Stimulated activated CD8-positive, alpha-beta memory T cell treated with anti-CD3 and anti-CD28 coated beads, Interleukin-15, amount 100 ng/mL, for 1 hour (primary cell): ENCODE measurements at regions not wholly inside any gene's neighbourhood (a gene's known extent, or its start where the extent isn't known, plus 50 kb on each side); places are given as distances from the start of the nearest gene placed in this dataset.

ENCODE experiments used
- DNase-seq: peaks from one replicate; pipeline ENCODE4 v3.0.0-alpha.2; 2020; ENCODE audit warnings: low read depth

GRCh38 chr2:62369541-62370202 is 136.3 kb downstream of the TMEM17 start:
- DNase-seq, result no peak

- DNase-seq, result no peak
These were observed 141.0 kb downstream of the TMEM17 start for GRCh38 chr2:62364791-62365528.

- no peak for DNase-seq
These were observed 142.8 kb downstream of the TMEM17 start for GRCh38 chr2:62363166-62363565.

GRCh38 chr2:62362561-62362960 is 143.4 kb downstream of the TMEM17 start:
- DNase-seq, result no peak

- DNase-seq, result no peak
These were observed 144.0 kb downstream of the TMEM17 start for GRCh38 chr2:62361964-62362363.

GRCh38 chr2:62354771-62355561 is 151.0 kb downstream of the TMEM17 start:
- no peak for DNase-seq

GRCh38 chr2:62352031-62352430 is 154.0 kb downstream of the TMEM17 start:
- DNase-seq, result no peak

GRCh38 chr2:62349788-62350187 is 153.9 kb downstream of the B3GNT2 start:
- no peak for DNase-seq

- DNase-seq, result no peak
These were observed 152.8 kb downstream of the B3GNT2 start for GRCh38 chr2:62348700-62349099.

GRCh38 chr2:62347563-62348270 is 151.8 kb downstream of the B3GNT2 start:
- no peak for DNase-seq

- no peak for DNase-seq
These were observed 148.6 kb downstream of the B3GNT2 start for GRCh38 chr2:62344472-62344871.

GRCh38 chr2:62343636-62344337 is 147.9 kb downstream of the B3GNT2 start:
- DNase-seq, result no peak

GRCh38 chr2:62343206-62343605 is 147.3 kb downstream of the B3GNT2 start:
- DNase-seq, result no peak

- DNase-seq, result no peak
These were observed 145.1 kb downstream of the B3GNT2 start for GRCh38 chr2:62340994-62341484.

- DNase-seq, result no peak
These were observed 143.9 kb downstream of the B3GNT2 start for GRCh38 chr2:62339837-62340236.

GRCh38 chr2:62339413-62339812 is 143.5 kb downstream of the B3GNT2 start:
- no peak for DNase-seq

- DNase-seq, result no peak
These were observed 142.2 kb downstream of the B3GNT2 start for GRCh38 chr2:62338111-62338510.

GRCh38 chr2:62337403-62337802 is 141.5 kb downstream of the B3GNT2 start:
- DNase-seq, result no peak

- DNase-seq, result no peak
These were observed 139.7 kb downstream of the B3GNT2 start for GRCh38 chr2:62335612-62336011.

GRCh38 chr2:62334440-62335058 is 138.6 kb downstream of the B3GNT2 start:
- no peak for DNase-seq

GRCh38 chr2:62334009-62334408 is 138.1 kb downstream of the B3GNT2 start:
- DNase-seq, result no peak
